ENCODE measurements at regions not wholly inside any gene's neighbourhood (a gene's known extent, or its start where the extent isn't known, plus 50 kb on each side); places are given as distances from the start of the nearest gene placed in this dataset.

DNA sequence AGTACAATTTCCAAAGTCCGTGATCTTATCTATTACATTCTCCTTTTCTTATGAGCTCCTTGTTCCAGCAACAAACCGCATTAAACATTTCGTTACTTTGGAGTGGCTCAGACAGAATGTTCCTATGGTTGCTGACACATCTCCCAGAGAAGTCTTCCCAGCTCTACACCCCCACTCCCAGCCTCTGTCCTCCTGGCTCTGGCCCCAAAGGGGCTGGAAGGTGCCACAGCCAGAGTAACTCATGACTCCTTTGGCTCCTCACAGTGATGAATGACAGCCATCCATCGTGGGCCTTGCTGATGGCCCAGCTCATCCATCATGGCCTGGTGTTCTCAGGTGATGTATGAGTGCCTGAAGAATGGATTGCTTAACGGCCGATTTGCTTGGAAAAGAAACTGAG, 203.0 kb downstream of the DHX35 start:
- no peak overlapping the region for H3K4me3 ChIP-seq (ENCODE audit: low read depth, low read length)
- ChIA-PET POLR2A (no interaction called here), CTCF (no interaction called here)
- DNase-seq (ENCODE audit: low read depth, low spot score) = no peak
- TF ChIP-seq, protein P1, sequence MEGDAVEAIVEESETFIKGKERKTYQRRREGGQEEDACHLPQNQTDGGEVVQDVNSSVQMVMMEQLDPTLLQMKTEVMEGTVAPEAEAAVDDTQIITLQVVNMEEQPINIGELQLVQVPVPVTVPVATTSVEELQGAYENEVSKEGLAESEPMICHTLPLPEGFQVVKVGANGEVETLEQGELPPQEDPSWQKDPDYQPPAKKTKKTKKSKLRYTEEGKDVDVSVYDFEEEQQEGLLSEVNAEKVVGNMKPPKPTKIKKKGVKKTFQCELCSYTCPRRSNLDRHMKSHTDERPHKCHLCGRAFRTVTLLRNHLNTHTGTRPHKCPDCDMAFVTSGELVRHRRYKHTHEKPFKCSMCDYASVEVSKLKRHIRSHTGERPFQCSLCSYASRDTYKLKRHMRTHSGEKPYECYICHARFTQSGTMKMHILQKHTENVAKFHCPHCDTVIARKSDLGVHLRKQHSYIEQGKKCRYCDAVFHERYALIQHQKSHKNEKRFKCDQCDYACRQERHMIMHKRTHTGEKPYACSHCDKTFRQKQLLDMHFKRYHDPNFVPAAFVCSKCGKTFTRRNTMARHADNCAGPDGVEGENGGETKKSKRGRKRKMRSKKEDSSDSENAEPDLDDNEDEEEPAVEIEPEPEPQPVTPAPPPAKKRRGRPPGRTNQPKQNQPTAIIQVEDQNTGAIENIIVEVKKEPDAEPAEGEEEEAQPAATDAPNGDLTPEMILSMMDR (IDR thresholded peaks at IDR 0.05; ENCODE audit: insufficient read depth, low read length, missing control alignments) = no peak

DNA sequence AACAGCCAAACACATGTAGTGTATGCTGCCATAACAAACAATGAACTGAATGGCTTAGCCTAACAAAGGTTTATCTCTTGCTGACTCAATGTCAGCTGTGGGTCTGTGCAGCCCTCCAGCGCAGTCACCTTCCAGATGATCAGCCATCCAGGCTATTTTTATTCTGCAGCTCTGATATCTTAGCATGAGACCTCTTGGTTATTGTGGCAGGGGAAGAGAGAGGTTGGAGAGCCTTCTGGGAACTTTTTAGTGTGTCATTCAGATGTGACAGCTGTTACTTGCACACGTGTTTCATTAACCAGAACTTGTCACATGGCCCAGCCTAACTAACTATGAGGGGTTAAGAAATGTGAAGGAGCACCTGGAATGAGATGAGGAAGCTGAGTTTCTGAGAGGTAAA, 202.5 kb downstream of the DHX35 start:
- no peak overlapping the region for H3K4me3 ChIP-seq (ENCODE audit: low read depth, low read length)
- DNase-seq (ENCODE audit: low read depth, low spot score) = no peak
- TF ChIP-seq, protein P1 (IDR thresholded peaks at IDR 0.05; ENCODE audit: insufficient read depth, low read length, missing control alignments) = no peak
- ChIA-PET CTCF (no interaction called here), POLR2A (no interaction called here)

DNA sequence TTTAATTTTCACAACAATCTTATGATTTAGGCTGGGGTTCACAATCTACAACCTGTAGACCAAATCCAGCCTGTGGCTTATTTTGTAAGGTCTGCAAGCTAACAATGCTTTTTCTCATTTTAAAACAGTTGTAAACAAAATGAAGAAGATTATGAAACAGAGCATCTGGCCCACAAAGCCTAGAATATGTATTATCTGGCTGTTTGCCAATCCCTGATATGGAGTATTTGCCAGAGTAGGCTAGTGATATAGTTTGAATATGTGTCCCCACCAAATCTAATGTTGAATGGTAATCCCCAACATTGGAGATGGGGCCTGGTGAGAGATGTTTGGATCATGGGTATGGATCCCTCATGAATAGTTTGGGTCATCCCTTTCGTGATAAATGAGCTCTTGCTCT, 201.8 kb downstream of the DHX35 start:
- POLR2A ChIA-PET = no interaction called here
- CTCF ChIA-PET = no interaction called here
- no peak overlapping the region for H3K4me3 ChIP-seq (ENCODE audit: low read depth, low read length)
- DNase-seq (ENCODE audit: low read depth, low spot score) = no peak
- TF ChIP-seq, protein P1 (IDR thresholded peaks at IDR 0.05; ENCODE audit: insufficient read depth, low read length, missing control alignments) = no peak

DNA sequence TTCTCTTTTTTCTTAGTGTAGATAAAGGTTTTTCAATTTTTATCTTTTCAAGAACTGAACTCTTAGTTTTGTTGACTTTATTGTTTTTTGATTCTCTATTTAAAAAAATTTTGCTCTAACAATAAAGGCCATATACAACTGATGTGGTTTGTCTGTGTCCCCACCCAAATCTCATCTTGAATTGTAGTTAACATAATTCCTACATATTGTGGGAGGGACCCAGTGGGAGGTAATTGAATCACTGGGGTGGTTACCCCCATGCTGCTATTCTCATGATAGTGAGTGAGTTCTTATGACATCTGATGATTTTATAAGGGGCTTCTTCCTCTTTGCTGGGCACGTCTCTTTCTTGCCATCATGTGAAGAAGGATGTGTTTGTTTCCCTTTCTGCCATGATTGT, 199.8 kb downstream of the DHX35 start:
- H3K4me3 ChIP-seq (ENCODE audit: low read depth, low read length) = no peak overlapping the region
- POLR2A ChIA-PET = no interaction called here
- DNase-seq (ENCODE audit: low read depth, low spot score) = no peak
- TF ChIP-seq, protein P1 (IDR thresholded peaks at IDR 0.05; ENCODE audit: insufficient read depth, low read length, missing control alignments) = no peak
- CTCF ChIA-PET = no interaction called here

DNA sequence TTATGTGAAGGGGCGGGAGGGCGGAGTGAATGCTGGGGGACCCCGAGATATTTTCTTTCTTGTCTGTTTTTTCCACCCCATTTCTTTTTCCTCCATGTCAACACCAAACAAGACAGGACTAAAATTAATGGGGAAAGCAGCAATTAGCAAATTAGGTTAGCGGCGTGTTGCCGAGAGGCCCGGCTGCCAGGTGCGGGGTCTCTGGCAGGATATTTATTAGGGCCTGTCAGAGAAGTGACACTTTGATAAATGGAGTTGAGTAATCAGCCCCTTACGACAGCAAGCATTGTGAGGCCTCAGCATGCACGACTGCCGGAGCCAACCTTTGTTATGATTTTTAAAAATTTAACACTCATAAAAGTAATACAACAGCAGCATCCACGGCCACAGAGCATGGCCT, 193.8 kb downstream of the DHX35 start:
- POLR2A ChIA-PET = no interaction called here
- CTCF ChIA-PET = no interaction called here
- H3K4me3 ChIP-seq (ENCODE audit: low read depth, low read length) = no peak overlapping the region
- no peak for DNase-seq (ENCODE audit: low read depth, low spot score)
- TF ChIP-seq, protein P1 (IDR thresholded peaks at IDR 0.05; ENCODE audit: insufficient read depth, low read length, missing control alignments) = no peak

DNA sequence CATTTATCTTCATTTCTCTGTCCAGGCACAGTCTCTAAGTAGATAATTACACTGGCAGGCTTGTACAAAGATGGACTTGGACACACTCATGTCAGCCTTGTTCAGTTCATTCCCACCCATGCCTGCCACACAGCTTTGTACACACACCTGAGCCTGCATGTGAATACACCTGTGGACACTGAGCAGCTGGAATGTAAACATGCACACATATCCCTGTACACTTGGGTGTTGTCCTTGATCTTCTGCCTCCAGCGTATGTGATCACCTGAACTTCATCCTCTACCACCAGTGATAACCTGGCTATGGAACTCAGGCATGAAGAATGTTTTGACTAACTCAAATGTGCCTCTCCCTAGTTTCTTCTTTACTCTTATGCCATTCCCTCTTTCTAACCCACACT, 190.6 kb downstream of the DHX35 start:
- TF ChIP-seq, protein P1 (IDR thresholded peaks at IDR 0.05; ENCODE audit: insufficient read depth, low read length, missing control alignments) = no peak
- ChIA-PET POLR2A (no interaction called here), CTCF (no interaction called here)
- no peak overlapping the region for H3K4me3 ChIP-seq (ENCODE audit: low read depth, low read length)
- DNase-seq (ENCODE audit: low read depth, low spot score) = no peak

Measured in AG04449 (cell line).